Stimulated activated CD8-positive, alpha-beta memory T cell treated with anti-CD3 and anti-CD28 coated beads, Interleukin-4, amount 100 ng/mL, for 4 hours (primary cell): ENCODE measurements at regions not wholly inside any gene's neighbourhood (a gene's known extent, or its start where the extent isn't known, plus 50 kb on each side); places are given as distances from the start of the nearest gene placed in this dataset.

Source experiments
- DNase-seq, 2 donors: peaks; one replicate each; pipeline ENCODE4 v3.0.0-alpha.2; 2020; ENCODE audit warnings: low read depth in 2 of 2, low spot score in 1 of 2

- DNase-seq: no peak
Observed at GRCh38 chr15:98412852-98413251, 235.5 kb upstream of the IGF1R start.

- no peak for DNase-seq
Observed at GRCh38 chr15:98413933-98414546, 234.3 kb upstream of the IGF1R start.

- DNase-seq: no peak
Observed at GRCh38 chr15:98416222-98416855, 232.0 kb upstream of the IGF1R start.

GRCh38 chr15:98417346-98417745 is 231.0 kb upstream of the IGF1R start:
- no peak for DNase-seq

GRCh38 chr15:98418122-98418521 is 230.2 kb upstream of the IGF1R start:
- no peak for DNase-seq

- DNase-seq: no peak
Observed at GRCh38 chr15:98419173-98419780, 229.1 kb upstream of the IGF1R start.

GRCh38 chr15:98420837-98421236 is 227.5 kb upstream of the IGF1R start:
- no peak for DNase-seq

GRCh38 chr15:98421419-98422129 is 226.8 kb upstream of the IGF1R start:
- DNase-seq: peak in 1 of 2 donors; percentile 18

GRCh38 chr15:98422130-98422478 is 226.2 kb upstream of the IGF1R start:
- no peak for DNase-seq

GRCh38 chr15:98425173-98425572 is 223.2 kb upstream of the IGF1R start:
- DNase-seq: no peak

- DNase-seq: no peak
Observed at GRCh38 chr15:98427321-98427720, 221.0 kb upstream of the IGF1R start.

- DNase-seq: peak; percentile 9 to 14
Observed at GRCh38 chr15:98428253-98428989, 219.9 kb upstream of the IGF1R start.

- no peak for DNase-seq
Observed at GRCh38 chr15:98431171-98431570, 217.2 kb upstream of the IGF1R start.

- no peak for DNase-seq
Observed at GRCh38 chr15:98433346-98433745, 215.0 kb upstream of the IGF1R start.

- no peak for DNase-seq
Observed at GRCh38 chr15:98433856-98434255, 214.5 kb upstream of the IGF1R start.

- no peak for DNase-seq
Observed at GRCh38 chr15:98437752-98438151, 210.6 kb upstream of the IGF1R start.

- no peak for DNase-seq
Observed at GRCh38 chr15:98438326-98438725, 210.0 kb upstream of the IGF1R start.

GRCh38 chr15:98438907-98439306 is 209.4 kb upstream of the IGF1R start:
- DNase-seq: no peak

- DNase-seq: no peak
Observed at GRCh38 chr15:98439523-98439942, 208.8 kb upstream of the IGF1R start.

- no peak for DNase-seq
Observed at GRCh38 chr15:98440917-98441316, 207.4 kb upstream of the IGF1R start.

GRCh38 chr15:98441599-98441998 is 206.7 kb upstream of the IGF1R start:
- no peak for DNase-seq
